ENCODE measurements at regions not wholly inside any gene's neighbourhood (a gene's known extent, or its start where the extent isn't known, plus 50 kb on each side); places are given as distances from the start of the nearest gene placed in this dataset.

- TF ChIP-seq CTCF (IDR thresholded peaks at IDR 0.05): no peak
- no peak for TF ChIP-seq POLR2A (IDR thresholded peaks at IDR 0.05)
These were observed 731.9 kb downstream of the STPG2 start for GRCh38 chr4:97411356-97411755.

Measured in body of pancreas (tissue), 4 donors.